Ovary (tissue), 7 donors: ENCODE measurements at regions not wholly inside any gene's neighbourhood (a gene's known extent, or its start where the extent isn't known, plus 50 kb on each side); places are given as distances from the start of the nearest gene placed in this dataset.
"Not testable (repeated sequence)": the region's sequence is repeated elsewhere in the genome, so short reads cannot be mapped to it uniquely, and the experiment has no call there.

Experiments
- DNase-seq, 5 donors: peaks; one replicate each; pipeline ENCODE4 v3.0.0-alpha.2; 2019 to 2020
- H3K27ac ChIP-seq, 2 donors: fragments of 200-600 bp; one replicate each; pipeline versions ENCODE4 v1.5.1 to v1.8.0; 2019 to 2022
- H3K27me3 ChIP-seq: fragments of 200-600 bp; one replicate; pipeline ENCODE4 v1.8.0; 2022
- H3K36me3 ChIP-seq: fragments of 200-600 bp; sonication (generic); one replicate; pipeline ENCODE4 v1.5.1; 2019
- H3K4me1 ChIP-seq: one replicate; pipeline ENCODE4 v1.8.1; 2013; ENCODE audit warnings: mild to moderate bottlenecking, moderate library complexity; ENCODE audit not compliant: insufficient read depth
- H3K4me3 ChIP-seq: fragments of 200-600 bp; sonication (generic); one replicate; pipeline ENCODE4 v1.5.1; 2017
- H3K9me3 ChIP-seq, 2 donors: fragments of 200-600 bp in 1 of 2; sonication (generic) in 1 of 2; one replicate each; pipeline versions ENCODE4 v1.5.1 to v1.8.1; 2013 to 2019; ENCODE audit warnings: mild to moderate bottlenecking in 1 of 2, moderate library complexity in 1 of 2
- CTCF ChIP-seq, 3 donors: fragments of 450-650 bp in 2 of 3; fragments of 200-600 bp in 1 of 3; IDR thresholded peaks; one replicate each; pipeline versions ENCODE4 v1.5.1 to v1.8.0; 2016 to 2022; ENCODE audit warnings: antibody characterized with exemption in 3 of 3, mild to moderate bottlenecking in 1 of 3
- EP300 ChIP-seq: sonication (generic); formaldehyde crosslinking; IDR thresholded peaks from one replicate; pipeline ENCODE4 v1.6.1; 2017; ENCODE audit warnings: antibody characterized with exemption
- POLR2A ChIP-seq: fragments of 450-650 bp; IDR thresholded peaks from one replicate; pipeline ENCODE4 v1.6.1; 2017; ENCODE audit warnings: antibody characterized with exemption, mild to moderate bottlenecking, moderate library complexity
- WGBS, 3 donors: extraction: QIAGEN DNeasy Blood & Tissue Kit in 1 of 3; methylation state at CpG; one replicate each; pipeline versions ENCODE4 v1.1.5 to v1.1.7; 2013 to 2017; 5-methylcytosine and 5-hydroxymethylcytosine counted together
- intact Hi-C, 4 donors: fragments of 100-400 bp; cut with DNase I; formaldehyde crosslinking; loops; one replicate each; pipeline versions ENCODE4 v1.11.0 to v1.15.1; 2022 to 2023
- donor health status: DM: no; HTN: no; CAD: no; lungs with moderate emphysema.
- donor health status: DM: no; HTN: no; CAD: no.
- donor health status: Bipolar disorder and iron deficiency.
- donor health status: DM: no; HTN: no; CAD: no.
- donor health status: DM: yes; HTN: yes; CAD: no.

GRCh38 chr6:8321671-8322404, 113.5 kb downstream of the SLC35B3 start:
- WGBS, 3 donors = 83 to 87% (median 84%) methylated on average over 3 of the region's 3 CpGs
- intact Hi-C loops = no loop called here
- Histone ChIP-seq H3K27ac (no peak overlapping the region), H3K27me3 (no peaks in the 10 kb centered on the region), H3K36me3 (no peaks in the 10 kb centered on the region), H3K4me1 (no peaks in the 10 kb centered on the region), H3K4me3 (no peak overlapping the region), H3K9me3 (no peaks in the 10 kb centered on the region)
- no peak for DNase-seq
- TF ChIP-seq CTCF (IDR thresholded peaks at IDR 0.05) = no peak
- TF ChIP-seq EP300 = no peak
- TF ChIP-seq POLR2A = no peak

- no peak for TF ChIP-seq POLR2A
- TF ChIP-seq EP300 = no peak
- no peak for TF ChIP-seq CTCF (IDR thresholded peaks at IDR 0.05)
- DNase-seq = no peak
- H3K9me3 ChIP-seq = no peaks in the 10 kb centered on the region
- H3K4me3 ChIP-seq = no peak overlapping the region
- no peak overlapping the region for H3K27ac ChIP-seq
- H3K4me1 ChIP-seq = no peaks in the 10 kb centered on the region
- intact Hi-C loops = no loop called here
- 83 to 91% (median 87%) methylated on average over 5 of the region's 5 CpGs for WGBS, 3 donors
- no peaks in the 10 kb centered on the region for H3K36me3 ChIP-seq
- H3K27me3 ChIP-seq = no peaks in the 10 kb centered on the region
These were observed 120.2 kb downstream of the SLC35B3 start for GRCh38 chr6:8315154-8315553.

GRCh38 chr6:8301502-8301901, 133.8 kb downstream of the SLC35B3 start:
- intact Hi-C loops = no loop called here
- no peak for DNase-seq
- H3K36me3 ChIP-seq = no peaks in the 10 kb centered on the region
- no peaks in the 10 kb centered on the region for H3K9me3 ChIP-seq
- no peaks in the 10 kb centered on the region for H3K4me1 ChIP-seq
- WGBS, 3 donors = 66 to 85% (median 74%) methylated on average over 2 of the region's 2 CpGs
- no peak overlapping the region for H3K4me3 ChIP-seq
- H3K27ac ChIP-seq = no peak overlapping the region
- H3K27me3 ChIP-seq = no peaks in the 10 kb centered on the region
- no peak for TF ChIP-seq POLR2A
- no peak for TF ChIP-seq CTCF (IDR thresholded peaks at IDR 0.05)
- TF ChIP-seq EP300 = no peak

- intact Hi-C loops = no loop called here
- H3K4me1 ChIP-seq = no peaks in the 10 kb centered on the region
- 52 to 67% (median 66%) methylated on average over 4 of the region's 4 CpGs for WGBS, 3 donors
- no peak overlapping the region for H3K4me3 ChIP-seq
- no peak overlapping the region for H3K27ac ChIP-seq
- no peak for DNase-seq
- H3K9me3 ChIP-seq = no peaks in the 10 kb centered on the region
- H3K36me3 ChIP-seq = no peaks in the 10 kb centered on the region
- no peaks in the 10 kb centered on the region for H3K27me3 ChIP-seq
- TF ChIP-seq CTCF (IDR thresholded peaks at IDR 0.05) (no peak), POLR2A (no peak), EP300 (no peak)
These were observed 136.3 kb downstream of the SLC35B3 start for GRCh38 chr6:8299034-8299433.

GRCh38 chr6:8282946-8283345, 152.4 kb downstream of the SLC35B3 start:
- H3K27ac ChIP-seq, H3K9me3 ChIP-seq, H3K27me3 ChIP-seq, DNase-seq, H3K4me1 ChIP-seq, intact Hi-C loops, H3K36me3 ChIP-seq, H3K4me3 ChIP-seq: not testable (repeated sequence)
- 88 to 93% (median 89%) methylated on average over 4 of the region's 4 CpGs for WGBS, 3 donors
